HG03196 (cell line): ENCODE measurements at regions not wholly inside any gene's neighbourhood (a gene's known extent, or its start where the extent isn't known, plus 50 kb on each side); places are given as distances from the start of the nearest gene placed in this dataset.
A peak's percentile ranks its signal among the peaks of the same experiment; 100 is the strongest.

Source experiments
- ATAC-seq: cut with Tn5 transposase; IDR thresholded peaks from one replicate; pipeline ENCODE4 v1.9.1; 2021; ENCODE audit not compliant: unreplicated experiment

- ATAC-seq = no peak
Observed at GRCh38 chr12:58764100-58764953, 156.0 kb downstream of the LRIG3 start.

GRCh38 chr12:58765076-58765475, 155.2 kb downstream of the LRIG3 start:
- no peak for ATAC-seq

DNA sequence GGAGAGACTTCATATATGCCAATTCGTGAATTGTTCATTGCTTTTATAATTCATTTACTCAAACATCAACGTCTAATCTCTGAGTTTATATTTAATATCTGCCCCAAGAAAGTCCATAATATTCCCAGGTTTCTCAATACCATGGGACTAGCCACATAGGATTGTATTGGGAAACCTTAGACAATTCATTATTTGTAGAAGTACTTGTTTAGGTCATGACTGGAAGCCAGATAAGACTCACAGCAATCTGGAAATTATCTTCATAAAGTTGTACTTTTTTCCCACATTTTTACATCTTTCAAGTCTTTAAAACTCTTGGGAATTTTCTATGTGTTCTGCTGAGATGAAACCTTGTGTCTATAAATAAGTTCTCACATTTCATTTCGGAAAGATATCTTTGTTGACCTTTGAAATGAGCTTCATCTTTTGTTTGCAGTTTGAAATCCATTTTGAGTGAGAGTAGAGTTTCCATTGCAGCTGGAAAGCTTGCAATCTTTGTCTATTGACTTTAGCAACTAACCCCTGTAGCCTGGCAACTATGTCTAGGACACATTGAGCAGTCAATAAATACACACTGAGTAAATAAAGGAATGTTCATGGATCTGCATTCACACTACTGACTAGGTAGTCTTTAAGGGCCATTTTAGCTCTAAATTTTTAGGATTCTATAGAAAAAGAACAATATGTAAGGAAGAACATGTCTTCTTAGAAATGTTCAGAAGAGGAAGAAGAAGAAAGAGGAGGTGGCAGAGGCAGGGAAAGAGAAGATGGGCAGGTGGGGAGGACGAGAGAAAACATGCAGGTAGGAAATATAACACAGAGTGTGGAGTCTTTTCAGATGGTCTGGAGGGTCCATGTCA, 154.4 kb downstream of the LRIG3 start:
- ATAC-seq = no peak

DNA sequence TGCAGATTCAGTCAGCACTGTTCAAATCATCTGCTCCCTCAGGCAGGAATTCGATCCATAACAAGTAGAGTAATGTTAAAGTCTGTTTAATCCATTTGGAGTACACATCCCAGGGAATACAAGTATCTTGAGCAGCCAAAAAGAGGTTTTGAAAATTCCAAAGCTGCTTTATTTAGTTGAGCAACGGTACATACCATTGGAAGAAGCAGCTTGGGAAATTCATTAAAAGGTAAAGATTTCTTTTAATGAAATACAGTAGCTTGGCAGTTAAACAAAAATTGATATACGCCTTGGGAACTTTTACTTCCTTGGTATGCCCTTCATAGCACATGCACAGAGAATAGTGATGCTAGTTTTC, 153.8 kb downstream of the LRIG3 start:
- ATAC-seq = no peak

- ATAC-seq = no peak
Observed at GRCh38 chr12:58767496-58767895, 152.8 kb downstream of the LRIG3 start.

- ATAC-seq = no peak
Observed at GRCh38 chr12:58773986-58774385, 146.3 kb downstream of the LRIG3 start.

DNA sequence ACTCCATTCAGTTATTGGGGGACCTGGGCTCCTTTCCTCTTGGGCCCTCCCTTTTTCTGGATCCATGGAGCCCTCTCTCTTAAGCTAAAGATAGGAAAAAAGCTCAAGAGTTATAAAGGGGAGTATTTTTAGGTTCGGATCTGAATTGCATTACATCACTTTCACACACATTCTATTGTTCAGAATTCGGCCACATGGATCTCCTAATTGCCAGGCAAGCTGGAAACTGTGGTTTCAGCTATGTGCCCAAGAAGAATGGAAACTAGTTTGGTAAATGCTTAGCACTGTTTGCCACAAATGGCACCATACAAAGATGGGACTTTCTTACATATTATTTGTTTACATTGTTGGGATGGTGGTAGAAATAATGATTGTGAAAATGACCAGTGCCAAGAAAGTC, 145.6 kb downstream of the LRIG3 start:
- ATAC-seq = no peak

DNA sequence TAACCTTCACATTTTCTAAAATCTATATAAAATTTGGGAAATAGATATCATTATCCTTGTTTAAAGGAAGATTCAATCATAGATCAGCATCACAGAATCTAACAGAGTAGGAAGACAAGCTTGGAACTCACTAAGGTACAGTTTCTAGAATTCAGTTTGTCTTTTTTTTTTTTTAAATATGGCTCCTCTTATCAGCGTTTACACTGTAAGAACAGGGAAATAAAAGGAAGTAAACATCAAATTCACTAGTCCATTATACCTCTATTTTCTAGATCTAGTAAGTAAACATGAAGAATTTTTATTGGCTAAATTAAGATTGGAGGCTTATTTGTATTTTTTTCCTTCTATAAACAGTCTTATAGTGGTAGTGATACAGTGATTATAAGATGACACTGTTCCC, 144.9 kb downstream of the LRIG3 start:
- ATAC-seq = no peak

GRCh38 chr12:58776144-58776543, 144.2 kb downstream of the LRIG3 start:
- ATAC-seq = no peak

- no peak for ATAC-seq
Observed at GRCh38 chr12:58777815-58778214, 142.5 kb downstream of the LRIG3 start.

DNA sequence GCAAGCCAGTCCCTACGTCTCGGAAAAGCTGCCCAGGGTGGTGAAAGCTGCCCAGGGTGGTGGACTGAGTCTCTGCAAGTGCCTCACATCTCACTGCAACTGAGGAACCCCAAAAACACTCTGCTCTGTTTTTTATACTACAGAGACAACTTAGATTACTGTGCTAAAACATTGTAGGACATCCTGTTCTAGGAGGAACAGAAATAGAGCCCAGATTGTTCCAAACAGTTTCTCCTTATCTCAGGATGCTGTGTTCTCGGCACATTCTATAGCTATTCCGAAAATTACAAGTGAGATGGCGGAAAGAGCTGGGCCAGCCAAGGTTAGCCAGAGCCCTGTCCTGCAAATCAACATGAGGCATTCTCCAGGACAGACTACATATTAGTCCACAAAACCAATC, 138.7 kb downstream of the LRIG3 start:
- no peak for ATAC-seq

- ATAC-seq = no peak
Observed at GRCh38 chr12:58787021-58787760, 133.1 kb downstream of the LRIG3 start.

GRCh38 chr12:58794859-58795258, 125.4 kb downstream of the LRIG3 start:
- ATAC-seq = no peak

GRCh38 chr12:58795825-58796224, 124.5 kb downstream of the LRIG3 start:
- no peak for ATAC-seq

DNA sequence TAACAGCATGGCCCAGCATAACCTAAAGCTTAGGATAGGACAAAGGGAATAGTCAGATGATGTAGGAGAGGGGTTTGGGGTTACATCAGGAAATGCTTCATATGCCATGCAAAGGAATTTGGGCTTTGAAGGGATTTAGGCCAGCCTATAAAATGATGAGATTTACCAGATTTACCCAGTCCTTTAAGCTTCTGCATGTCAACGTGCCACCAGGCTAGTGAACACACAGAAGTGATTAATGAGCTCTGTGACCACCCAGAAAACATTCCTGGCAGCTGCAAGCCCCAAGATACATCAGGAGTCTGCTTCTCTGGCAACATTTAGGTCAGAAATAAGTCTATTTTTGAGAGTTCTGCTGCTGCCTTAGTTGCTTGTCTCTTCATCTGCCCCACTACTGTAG, 118.3 kb downstream of the LRIG3 start:
- ATAC-seq = no peak

DNA sequence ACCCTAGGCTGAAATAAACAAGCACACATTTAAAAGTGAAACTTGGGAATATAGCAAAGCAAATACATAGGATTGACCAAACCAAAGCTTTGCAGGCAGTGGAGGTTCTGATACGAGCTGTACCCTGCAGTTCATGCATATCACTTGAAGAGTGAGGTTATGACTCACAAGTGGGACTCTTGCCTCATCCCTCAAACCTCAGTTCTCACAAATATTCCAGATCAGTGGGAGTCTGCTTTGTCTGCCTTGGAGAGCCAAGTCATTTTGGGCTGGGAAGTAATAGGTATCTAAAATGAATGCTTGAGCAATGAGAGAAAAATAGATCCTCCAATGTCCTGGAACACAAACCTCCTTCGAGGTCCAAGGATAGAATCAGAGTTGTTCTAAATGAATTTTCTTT, 116.4 kb downstream of the LRIG3 start:
- no peak for ATAC-seq

DNA sequence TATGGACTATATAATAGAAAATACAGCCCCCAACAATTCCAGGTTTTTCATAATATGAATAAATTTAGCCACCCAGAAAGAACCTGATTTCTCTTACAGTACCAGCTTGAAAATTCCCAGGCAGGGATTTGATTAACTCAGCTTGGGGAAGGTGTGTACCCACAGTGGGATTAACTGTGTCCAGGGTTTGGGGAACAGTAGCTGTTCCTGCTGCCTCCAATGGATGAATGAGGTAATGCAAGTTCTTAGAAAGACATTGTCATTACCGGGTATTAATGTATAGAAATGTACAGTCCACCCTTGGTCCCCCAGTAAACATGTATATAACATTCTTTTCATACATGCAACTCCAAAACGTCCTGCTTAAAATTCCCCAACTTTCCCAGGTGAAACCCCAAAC, 115.6 kb downstream of the LRIG3 start:
- ATAC-seq = peak; percentile 69

- no peak for ATAC-seq
Observed at GRCh38 chr12:58809064-58809607, 111.2 kb downstream of the LRIG3 start.

DNA sequence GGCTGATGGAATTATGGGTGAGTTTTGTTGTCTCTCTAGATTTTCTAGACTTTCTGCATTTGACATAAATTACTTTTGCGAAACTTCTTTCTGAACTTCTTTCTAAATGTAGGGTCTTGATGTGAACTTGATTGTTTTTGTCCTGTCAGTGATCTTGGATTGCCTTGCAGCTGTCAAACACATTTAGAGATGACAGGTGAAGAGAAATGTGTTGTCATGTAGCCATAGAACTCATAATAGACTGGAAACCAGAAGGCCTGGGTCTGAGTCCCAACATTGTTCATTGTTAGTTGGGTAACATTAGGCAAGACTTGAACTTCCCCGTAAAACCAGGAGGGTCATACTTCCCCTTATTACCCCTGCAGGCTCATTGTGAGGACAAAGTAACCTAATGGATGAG, 109.0 kb downstream of the LRIG3 start:
- no peak for ATAC-seq

DNA sequence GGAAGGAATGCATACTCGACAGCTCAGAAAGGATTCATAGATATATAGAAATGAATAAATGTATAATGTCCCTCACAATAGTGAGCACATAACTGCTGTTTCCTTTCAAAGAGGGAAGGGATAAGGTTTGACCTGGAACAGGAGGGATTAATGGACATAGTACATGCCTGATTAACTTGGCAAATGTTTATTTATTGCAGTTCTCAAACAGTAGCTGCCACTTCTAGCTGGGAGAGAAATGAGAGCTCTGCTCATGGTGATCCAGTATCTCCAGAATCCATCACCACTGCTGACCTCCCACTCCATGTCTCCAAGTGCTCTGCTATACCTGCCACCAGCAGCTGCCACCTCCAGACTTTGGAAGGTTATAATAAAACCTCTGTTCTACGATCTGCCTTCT, 108.1 kb downstream of the LRIG3 start:
- ATAC-seq = no peak

DNA sequence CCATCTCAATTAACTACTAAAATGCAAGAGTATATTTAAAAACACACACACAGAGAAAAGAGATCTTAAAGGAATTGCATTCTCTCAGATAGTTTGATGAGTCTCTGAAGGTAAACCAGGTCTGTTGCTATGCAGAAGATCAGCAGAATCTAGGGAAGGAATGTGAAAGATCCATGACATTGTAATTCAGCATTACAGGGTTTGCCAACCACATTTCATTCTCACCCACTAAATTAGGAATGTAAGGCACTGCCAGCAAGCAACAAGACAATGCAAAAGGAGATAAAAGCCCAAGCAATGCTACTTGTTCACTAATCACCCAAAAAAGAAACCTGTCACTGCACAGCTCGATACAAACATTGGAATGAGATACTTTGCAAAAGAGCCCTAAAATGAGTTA, 106.3 kb downstream of the LRIG3 start:
- no peak for ATAC-seq
